ENCODE measurements at regions not wholly inside any gene's neighbourhood (a gene's known extent, or its start where the extent isn't known, plus 50 kb on each side); places are given as distances from the start of the nearest gene placed in this dataset.

DNA sequence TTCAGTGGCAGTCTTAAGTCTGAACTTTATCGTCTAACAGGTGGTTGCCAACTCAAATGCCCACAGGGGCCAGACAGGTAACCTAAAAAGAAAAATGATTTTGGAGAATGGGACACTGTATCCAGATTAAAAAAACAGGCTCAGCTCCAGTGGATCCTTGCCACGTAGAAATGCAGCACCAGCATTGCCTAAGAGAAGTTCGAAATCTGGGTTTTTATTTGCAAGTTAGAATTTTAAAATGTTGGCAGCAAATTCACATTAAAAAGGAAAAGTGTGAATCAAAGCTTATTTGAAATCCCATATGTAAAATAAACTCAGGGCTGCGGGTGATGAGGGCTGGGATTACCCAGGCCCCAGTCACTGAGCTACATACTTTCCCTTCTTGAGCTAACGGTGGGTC lies 408.5 kb upstream of the SUCLG2 start:
- no peaks in the 10 kb centered on the region for H3K9me3 ChIP-seq
- no peaks in the 10 kb centered on the region for H3K27me3 ChIP-seq
- no peak for DNase-seq
- no peaks in the 10 kb centered on the region for H3K4me1 ChIP-seq
- intact Hi-C loops (cut with DNase I) = loop anchor here (10.0 kb wide), 1 partner anchor 52 kb away; no protein-coding TSS in a partner anchor
- H3K36me3 ChIP-seq = no peaks in the 10 kb centered on the region
- TF ChIP-seq, protein P1, sequence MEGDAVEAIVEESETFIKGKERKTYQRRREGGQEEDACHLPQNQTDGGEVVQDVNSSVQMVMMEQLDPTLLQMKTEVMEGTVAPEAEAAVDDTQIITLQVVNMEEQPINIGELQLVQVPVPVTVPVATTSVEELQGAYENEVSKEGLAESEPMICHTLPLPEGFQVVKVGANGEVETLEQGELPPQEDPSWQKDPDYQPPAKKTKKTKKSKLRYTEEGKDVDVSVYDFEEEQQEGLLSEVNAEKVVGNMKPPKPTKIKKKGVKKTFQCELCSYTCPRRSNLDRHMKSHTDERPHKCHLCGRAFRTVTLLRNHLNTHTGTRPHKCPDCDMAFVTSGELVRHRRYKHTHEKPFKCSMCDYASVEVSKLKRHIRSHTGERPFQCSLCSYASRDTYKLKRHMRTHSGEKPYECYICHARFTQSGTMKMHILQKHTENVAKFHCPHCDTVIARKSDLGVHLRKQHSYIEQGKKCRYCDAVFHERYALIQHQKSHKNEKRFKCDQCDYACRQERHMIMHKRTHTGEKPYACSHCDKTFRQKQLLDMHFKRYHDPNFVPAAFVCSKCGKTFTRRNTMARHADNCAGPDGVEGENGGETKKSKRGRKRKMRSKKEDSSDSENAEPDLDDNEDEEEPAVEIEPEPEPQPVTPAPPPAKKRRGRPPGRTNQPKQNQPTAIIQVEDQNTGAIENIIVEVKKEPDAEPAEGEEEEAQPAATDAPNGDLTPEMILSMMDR (IDR thresholded peaks at IDR 0.05) = no peak
- TF ChIP-seq POLR2A (IDR thresholded peaks at IDR 0.05) (no peak), POLR2AphosphoS5 (IDR thresholded peaks at IDR 0.05) (no peak)
- H3K4me3 ChIP-seq = no peak overlapping the region
- 71 to 76% methylated on average over 5 of the region's 5 CpGs for WGBS, 2 donors
- no peak overlapping the region for H3K27ac ChIP-seq

DNA sequence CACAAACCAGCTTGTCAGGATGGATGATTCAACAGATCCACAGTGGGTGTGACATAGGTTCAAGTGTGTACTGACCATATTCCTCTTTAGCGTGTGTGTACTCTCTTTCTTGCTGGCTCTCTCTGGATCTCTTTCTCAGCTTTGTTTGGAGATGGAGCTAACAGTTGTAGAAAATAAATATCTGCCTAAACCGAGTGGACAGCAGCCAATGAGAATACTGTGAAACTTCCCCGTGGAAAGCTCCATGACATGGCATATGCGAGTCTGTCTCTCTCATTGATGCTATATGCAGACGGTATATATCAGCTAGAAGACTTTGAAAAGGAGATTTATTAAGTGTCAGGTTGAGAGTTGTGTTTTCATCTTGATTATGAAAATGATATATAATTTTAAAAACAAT lies 406.5 kb upstream of the SUCLG2 start:
- WGBS, 2 donors = 64 to 65% methylated on average over 5 of the region's 5 CpGs
- no peak for DNase-seq
- Histone ChIP-seq H3K4me1 (no peaks in the 10 kb centered on the region), H3K9me3 (no peaks in the 10 kb centered on the region), H3K4me3 (no peak overlapping the region), H3K36me3 (no peaks in the 10 kb centered on the region), H3K27me3 (no peaks in the 10 kb centered on the region), H3K27ac (no peak overlapping the region)
- TF ChIP-seq, protein P1 (IDR thresholded peaks at IDR 0.05) = no peak
- TF ChIP-seq POLR2A (IDR thresholded peaks at IDR 0.05) (no peak), POLR2AphosphoS5 (IDR thresholded peaks at IDR 0.05) (no peak), EP300 (IDR thresholded peaks at IDR 0.05) (no peak)
- intact Hi-C loops (cut with DNase I) = loop anchor here (10.0 kb wide), 1 partner anchor 54 kb away; no protein-coding TSS in a partner anchor

DNA sequence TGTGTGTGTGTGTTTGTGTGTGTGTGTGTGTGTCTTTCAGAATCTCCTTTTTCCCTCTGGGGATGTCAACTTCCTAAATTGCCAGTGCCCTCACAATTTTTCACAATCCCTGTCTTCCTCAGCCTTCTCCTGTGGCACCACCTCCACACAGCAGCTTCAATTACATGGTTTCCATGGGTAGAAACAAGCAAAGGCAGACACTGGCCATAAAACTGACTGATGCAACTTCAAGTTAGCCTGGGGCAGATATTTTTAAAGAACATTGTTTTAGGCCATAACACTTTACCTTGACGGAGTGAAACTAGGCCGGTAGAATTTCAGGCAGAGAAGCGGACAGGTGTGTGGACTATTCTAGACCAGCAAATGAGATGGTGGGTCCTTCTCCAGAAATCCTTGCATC lies 405.8 kb upstream of the SUCLG2 start:
- no peaks in the 10 kb centered on the region for H3K4me1 ChIP-seq
- no peaks in the 10 kb centered on the region for H3K9me3 ChIP-seq
- H3K27ac ChIP-seq = no peak overlapping the region
- WGBS, 2 donors = 44 to 58% methylated on average over 3 of the region's 3 CpGs
- no peak for DNase-seq
- TF ChIP-seq POLR2A (IDR thresholded peaks at IDR 0.05) (no peak), POLR2AphosphoS5 (IDR thresholded peaks at IDR 0.05) (no peak), EP300 (IDR thresholded peaks at IDR 0.05) (no peak)
- TF ChIP-seq, protein P1 (IDR thresholded peaks at IDR 0.05) = no peak
- H3K4me3 ChIP-seq = no peak overlapping the region
- intact Hi-C loops (cut with DNase I) = loop anchor here (10.0 kb wide), 1 partner anchor 55 kb away; no protein-coding TSS in a partner anchor
- no peaks in the 10 kb centered on the region for H3K27me3 ChIP-seq
- no peaks in the 10 kb centered on the region for H3K36me3 ChIP-seq

DNA sequence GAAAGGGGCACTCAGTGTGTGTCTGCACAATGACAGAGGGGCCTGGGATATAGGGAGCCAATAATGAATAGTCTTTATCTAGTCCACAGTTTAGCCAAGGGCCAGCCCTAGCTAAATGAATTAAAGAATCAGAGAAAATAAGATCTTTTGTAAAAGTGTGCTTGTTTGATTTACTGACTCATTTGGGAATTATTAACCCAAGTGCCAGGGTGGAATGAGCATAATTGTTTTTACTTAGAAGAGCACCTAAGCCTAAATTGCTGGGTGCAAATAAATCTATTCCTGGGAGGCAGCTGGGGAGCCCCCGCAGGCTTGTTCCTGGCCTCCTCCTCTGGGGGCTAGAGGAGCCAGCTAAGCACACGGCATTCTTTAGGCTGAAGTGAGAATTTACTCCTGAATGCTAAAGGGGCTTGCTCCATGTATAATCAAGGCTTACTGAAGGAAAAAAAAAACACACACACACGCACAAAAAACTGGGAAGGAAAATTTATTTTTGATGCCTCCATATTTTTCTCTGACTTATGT lies 405.3 kb upstream of the SUCLG2 start:
- H3K9me3 ChIP-seq = no peaks in the 10 kb centered on the region
- no peaks in the 10 kb centered on the region for H3K4me1 ChIP-seq
- no peaks in the 10 kb centered on the region for H3K27me3 ChIP-seq
- TF ChIP-seq EP300 (IDR thresholded peaks at IDR 0.05) (no peak), POLR2AphosphoS5 (IDR thresholded peaks at IDR 0.05) (no peak), POLR2A (IDR thresholded peaks at IDR 0.05) (no peak)
- TF ChIP-seq, protein P1 (IDR thresholded peaks at IDR 0.05) = no peak
- DNase-seq = no peak
- 26 to 66% methylated on average over 3 of the region's 3 CpGs for WGBS, 2 donors
- no peak overlapping the region for H3K27ac ChIP-seq
- no peaks in the 10 kb centered on the region for H3K36me3 ChIP-seq
- H3K4me3 ChIP-seq = no peak overlapping the region
- intact Hi-C loops (cut with DNase I) = loop anchor here (10.0 kb wide), 1 partner anchor 55 kb away; no protein-coding TSS in a partner anchor

All from sigmoid colon (tissue), 6 donors.